ENCODE measurements at regions not wholly inside any gene's neighbourhood (a gene's known extent, or its start where the extent isn't known, plus 50 kb on each side); places are given as distances from the start of the nearest gene placed in this dataset.

DNA sequence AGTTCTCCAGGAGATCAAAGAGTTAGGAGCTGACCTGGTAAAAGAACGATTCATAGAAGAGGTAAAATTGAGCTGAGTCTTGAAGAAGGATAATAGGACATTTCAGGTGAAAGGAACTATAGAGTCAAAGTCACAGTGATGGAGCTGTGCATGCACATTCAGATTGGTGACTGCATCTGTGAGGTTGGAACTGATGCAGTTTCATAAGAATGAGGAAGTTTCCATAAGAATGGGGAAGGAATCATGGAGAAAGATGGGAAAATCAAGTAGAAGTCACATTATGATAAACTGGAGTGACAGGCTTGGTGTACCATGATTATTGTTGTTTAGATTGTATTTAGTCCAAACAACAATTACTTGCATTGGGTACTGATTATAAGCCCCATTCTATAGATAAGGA is 232.2 kb downstream of the FAM76B start:
- CTCF ChIA-PET = no interaction called here

DNA sequence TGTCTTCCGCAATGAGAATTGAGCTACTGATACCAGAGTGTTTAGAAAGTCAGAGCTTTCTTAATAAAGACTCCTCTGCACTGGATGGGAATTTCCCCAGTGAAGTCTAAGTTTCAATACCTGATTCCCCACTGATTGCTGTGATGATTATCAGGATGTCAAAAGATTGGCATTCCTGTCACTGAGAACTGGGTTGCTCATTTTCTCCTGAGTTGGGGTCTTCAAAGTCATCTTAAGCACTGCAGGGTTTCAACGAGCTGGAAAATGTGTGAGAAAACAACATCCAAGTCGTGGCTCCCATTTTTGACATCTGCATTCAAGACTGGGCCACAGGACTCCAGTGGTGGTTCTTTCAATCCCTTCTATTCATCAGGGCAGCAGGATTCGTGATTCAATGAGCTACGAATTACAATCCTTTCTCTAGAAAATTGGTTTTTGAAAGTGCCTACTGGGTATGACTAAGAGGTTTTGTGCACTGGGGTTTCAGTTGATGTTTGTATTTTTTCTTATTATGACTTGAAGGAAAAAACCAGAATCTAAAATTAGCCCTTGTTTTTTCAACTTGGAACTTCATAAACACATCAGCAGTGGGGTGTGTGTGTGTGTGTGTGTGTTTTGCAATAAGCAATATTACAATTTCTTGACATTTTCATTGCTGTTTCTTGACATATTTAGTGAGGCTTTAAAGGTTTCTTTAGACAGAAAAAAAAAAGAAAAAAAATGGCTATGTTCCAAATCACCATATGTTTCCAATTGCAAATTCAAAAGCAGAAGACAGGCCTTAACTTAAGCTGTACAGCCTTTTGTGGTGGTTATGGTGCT is 233.0 kb downstream of the FAM76B start:
- no peak for DNase-seq (ENCODE audit: low spot score)
- H3K27ac ChIP-seq = no peak overlapping the region
- POLR2A ChIA-PET (ENCODE audit: low non-redundant PET) = no interaction called here
- TF ChIP-seq, protein P1, sequence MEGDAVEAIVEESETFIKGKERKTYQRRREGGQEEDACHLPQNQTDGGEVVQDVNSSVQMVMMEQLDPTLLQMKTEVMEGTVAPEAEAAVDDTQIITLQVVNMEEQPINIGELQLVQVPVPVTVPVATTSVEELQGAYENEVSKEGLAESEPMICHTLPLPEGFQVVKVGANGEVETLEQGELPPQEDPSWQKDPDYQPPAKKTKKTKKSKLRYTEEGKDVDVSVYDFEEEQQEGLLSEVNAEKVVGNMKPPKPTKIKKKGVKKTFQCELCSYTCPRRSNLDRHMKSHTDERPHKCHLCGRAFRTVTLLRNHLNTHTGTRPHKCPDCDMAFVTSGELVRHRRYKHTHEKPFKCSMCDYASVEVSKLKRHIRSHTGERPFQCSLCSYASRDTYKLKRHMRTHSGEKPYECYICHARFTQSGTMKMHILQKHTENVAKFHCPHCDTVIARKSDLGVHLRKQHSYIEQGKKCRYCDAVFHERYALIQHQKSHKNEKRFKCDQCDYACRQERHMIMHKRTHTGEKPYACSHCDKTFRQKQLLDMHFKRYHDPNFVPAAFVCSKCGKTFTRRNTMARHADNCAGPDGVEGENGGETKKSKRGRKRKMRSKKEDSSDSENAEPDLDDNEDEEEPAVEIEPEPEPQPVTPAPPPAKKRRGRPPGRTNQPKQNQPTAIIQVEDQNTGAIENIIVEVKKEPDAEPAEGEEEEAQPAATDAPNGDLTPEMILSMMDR (conservative IDR thresholded peaks at IDR 0.05; ENCODE audit: low read depth) = no peak
- CTCF ChIA-PET = no interaction called here

More for the DNA sequence above, 232.2 kb downstream of the FAM76B start:
- DNase-seq (ENCODE audit: low spot score) = no peak
- H3K27ac ChIP-seq = no peak overlapping the region
- TF ChIP-seq, protein P1 (conservative IDR thresholded peaks at IDR 0.05; ENCODE audit: low read depth) = no peak
- POLR2A ChIA-PET (ENCODE audit: low non-redundant PET) = no interaction called here

- DNase-seq (ENCODE audit: low spot score) = no peak
- H3K27ac ChIP-seq = no peak overlapping the region
- ChIA-PET CTCF (no interaction called here), POLR2A (ENCODE audit: low non-redundant PET) (no interaction called here)
- TF ChIP-seq, protein P1 (conservative IDR thresholded peaks at IDR 0.05; ENCODE audit: low read depth) = no peak
Observed at GRCh38 chr11:95556011-95556341, 233.6 kb downstream of the FAM76B start.

GRCh38 chr11:95554911-95555310 is 234.7 kb downstream of the FAM76B start:
- ChIA-PET CTCF (no interaction called here), POLR2A (ENCODE audit: low non-redundant PET) (no interaction called here)
- DNase-seq (ENCODE audit: low spot score) = no peak
- TF ChIP-seq, protein P1 (conservative IDR thresholded peaks at IDR 0.05; ENCODE audit: low read depth) = no peak
- no peak overlapping the region for H3K27ac ChIP-seq

- no peak overlapping the region for H3K27ac ChIP-seq
- DNase-seq (ENCODE audit: low spot score) = no peak
- TF ChIP-seq, protein P1 (conservative IDR thresholded peaks at IDR 0.05; ENCODE audit: low read depth) = no peak
- ChIA-PET POLR2A (ENCODE audit: low non-redundant PET) (no interaction called here), CTCF (no interaction called here)
Observed at GRCh38 chr11:95549301-95549700, 240.3 kb downstream of the FAM76B start.

DNA sequence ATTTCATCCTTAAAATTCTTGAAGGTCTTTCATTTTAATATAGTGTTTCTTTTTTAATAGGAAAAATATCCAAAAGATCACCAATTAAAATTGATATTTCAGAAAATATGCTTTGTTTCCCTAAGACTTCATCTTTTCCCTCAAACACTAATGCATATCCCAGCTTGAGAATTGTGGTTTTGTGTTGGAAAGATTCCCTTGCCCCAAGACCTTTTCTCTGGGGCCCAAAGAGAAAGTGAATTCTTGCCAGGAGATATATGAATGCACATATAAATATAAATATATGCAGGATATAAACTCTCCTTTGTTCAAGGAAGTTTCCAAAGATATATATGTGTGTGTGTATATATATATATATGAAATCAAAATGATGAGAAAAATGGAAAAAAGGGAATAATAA is 241.2 kb downstream of the FAM76B start:
- ChIA-PET POLR2A (ENCODE audit: low non-redundant PET) (no interaction called here), CTCF (interaction anchor here (1.1 kb wide), 1 partner anchor 42 kb away, joined by 4 read pairs; no protein-coding TSS in a partner anchor)
- TF ChIP-seq, protein P1 (conservative IDR thresholded peaks at IDR 0.05; ENCODE audit: low read depth) = no peak
- DNase-seq (ENCODE audit: low spot score) = no peak
- no peak overlapping the region for H3K27ac ChIP-seq

All from RWPE1 (cell line).